GM19452 (cell line): ENCODE measurements at regions not wholly inside any gene's neighbourhood (a gene's known extent, or its start where the extent isn't known, plus 50 kb on each side); places are given as distances from the start of the nearest gene placed in this dataset.

ENCODE experiments used
- ATAC-seq: cut with Tn5 transposase; IDR thresholded peaks from one replicate; pipeline ENCODE4 v1.9.1; 2021; ENCODE audit not compliant: unreplicated experiment

- no peak for ATAC-seq
These were observed 281.6 kb upstream of the SULF2 start for GRCh38 chr20:48066851-48067250.

GRCh38 chr20:48066246-48066645, 281.0 kb upstream of the SULF2 start:
- ATAC-seq: no peak

GRCh38 chr20:48065833-48066232, 280.6 kb upstream of the SULF2 start:
- no peak for ATAC-seq

- no peak for ATAC-seq
These were observed 279.6 kb upstream of the SULF2 start for GRCh38 chr20:48064929-48065328.

- ATAC-seq: no peak
These were observed 275.8 kb upstream of the SULF2 start for GRCh38 chr20:48060841-48061720.

- ATAC-seq: no peak
These were observed 273.6 kb upstream of the SULF2 start for GRCh38 chr20:48058611-48059559.

- ATAC-seq: no peak
These were observed 272.5 kb upstream of the SULF2 start for GRCh38 chr20:48057739-48058138.

GRCh38 chr20:48057251-48057650, 272.0 kb upstream of the SULF2 start:
- no peak for ATAC-seq

GRCh38 chr20:48056218-48056617, 270.9 kb upstream of the SULF2 start:
- no peak for ATAC-seq

GRCh38 chr20:48054051-48054450, 268.8 kb upstream of the SULF2 start:
- ATAC-seq: no peak

GRCh38 chr20:48052475-48052835, 267.2 kb upstream of the SULF2 start:
- ATAC-seq: no peak

- no peak for ATAC-seq
These were observed 266.7 kb upstream of the SULF2 start for GRCh38 chr20:48051794-48052474.

GRCh38 chr20:48049641-48050040, 264.4 kb upstream of the SULF2 start:
- no peak for ATAC-seq

- no peak for ATAC-seq
These were observed 263.9 kb upstream of the SULF2 start for GRCh38 chr20:48049171-48049570.

GRCh38 chr20:48047447-48047846, 262.2 kb upstream of the SULF2 start:
- no peak for ATAC-seq

GRCh38 chr20:48042628-48043027, 257.3 kb upstream of the SULF2 start:
- no peak for ATAC-seq

GRCh38 chr20:48041078-48041780, 255.9 kb upstream of the SULF2 start:
- no peak for ATAC-seq

- no peak for ATAC-seq
These were observed 255.2 kb upstream of the SULF2 start for GRCh38 chr20:48040491-48040890.

GRCh38 chr20:48040051-48040450, 254.8 kb upstream of the SULF2 start:
- no peak for ATAC-seq

GRCh38 chr20:48039514-48039913, 254.2 kb upstream of the SULF2 start:
- no peak for ATAC-seq

- no peak for ATAC-seq
These were observed 253.4 kb upstream of the SULF2 start for GRCh38 chr20:48038713-48039112.
